ENCODE measurements at regions not wholly inside any gene's neighbourhood (a gene's known extent, or its start where the extent isn't known, plus 50 kb on each side); places are given as distances from the start of the nearest gene placed in this dataset.

DNA sequence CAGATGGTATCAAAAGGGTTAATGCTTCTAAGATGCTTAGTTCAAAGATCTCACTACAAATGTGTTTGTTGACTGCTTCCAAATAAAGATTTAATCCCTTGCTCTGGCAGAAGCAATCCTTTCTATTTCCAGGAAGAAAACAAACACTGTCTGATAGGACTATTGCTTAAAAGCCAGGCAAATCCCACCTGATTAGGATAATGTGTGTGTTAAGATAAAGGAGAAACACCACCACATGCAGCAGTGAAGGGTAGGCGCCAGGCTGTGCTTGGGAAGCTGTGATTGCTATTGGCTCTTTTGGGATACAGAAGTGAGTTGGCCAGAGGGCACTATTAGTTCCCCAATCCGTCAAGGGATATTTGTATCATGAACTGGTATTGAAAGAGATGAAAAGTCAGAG lies 62.8 kb upstream of the LRCH1 start:
- TF ChIP-seq, protein P1, sequence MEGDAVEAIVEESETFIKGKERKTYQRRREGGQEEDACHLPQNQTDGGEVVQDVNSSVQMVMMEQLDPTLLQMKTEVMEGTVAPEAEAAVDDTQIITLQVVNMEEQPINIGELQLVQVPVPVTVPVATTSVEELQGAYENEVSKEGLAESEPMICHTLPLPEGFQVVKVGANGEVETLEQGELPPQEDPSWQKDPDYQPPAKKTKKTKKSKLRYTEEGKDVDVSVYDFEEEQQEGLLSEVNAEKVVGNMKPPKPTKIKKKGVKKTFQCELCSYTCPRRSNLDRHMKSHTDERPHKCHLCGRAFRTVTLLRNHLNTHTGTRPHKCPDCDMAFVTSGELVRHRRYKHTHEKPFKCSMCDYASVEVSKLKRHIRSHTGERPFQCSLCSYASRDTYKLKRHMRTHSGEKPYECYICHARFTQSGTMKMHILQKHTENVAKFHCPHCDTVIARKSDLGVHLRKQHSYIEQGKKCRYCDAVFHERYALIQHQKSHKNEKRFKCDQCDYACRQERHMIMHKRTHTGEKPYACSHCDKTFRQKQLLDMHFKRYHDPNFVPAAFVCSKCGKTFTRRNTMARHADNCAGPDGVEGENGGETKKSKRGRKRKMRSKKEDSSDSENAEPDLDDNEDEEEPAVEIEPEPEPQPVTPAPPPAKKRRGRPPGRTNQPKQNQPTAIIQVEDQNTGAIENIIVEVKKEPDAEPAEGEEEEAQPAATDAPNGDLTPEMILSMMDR (IDR thresholded peaks at IDR 0.05; ENCODE audit: insufficient read depth, low read length, poor library complexity, severe bottlenecking) = no peak
- no peak for TF ChIP-seq EZH2phosphoT487 (conservative IDR thresholded peaks at IDR 0.05; ENCODE audit: low read length)

All from SU-DHL-6 (cell line).